Adrenal gland (tissue), 5 donors: ENCODE measurements at regions not wholly inside any gene's neighbourhood (a gene's known extent, or its start where the extent isn't known, plus 50 kb on each side); places are given as distances from the start of the nearest gene placed in this dataset.

Source experiments
- CTCF ChIP-seq, 6 experiments: fragments of 450-650 bp in 4 of 6; fragments of 200-600 bp in 2 of 6; sonication (generic) in 1 of 6; IDR thresholded peaks; 1 replicate in 5 of 6; 2 replicates in 1 of 6; pipeline versions ENCODE4 v1.5.1 to v1.8.0; 2016 to 2021; ENCODE audit warnings: antibody characterized with exemption in 6 of 6, mild to moderate bottlenecking in 2 of 6, moderate library complexity in 1 of 6
- POLR2A ChIP-seq, 2 donors: fragments of 450-650 bp; IDR thresholded peaks; one replicate each; pipeline ENCODE4 v1.6.1; 2017; ENCODE audit warnings: antibody characterized with exemption in 2 of 2, mild to moderate bottlenecking in 2 of 2, moderate library complexity in 1 of 2
- donor health status: DM: no; HTN: no; CAD: no.

GRCh38 chr9:110047232-110047954 is 160.6 kb downstream of the C9orf152 start:
- TF ChIP-seq CTCF (IDR thresholded peaks at IDR 0.05): no peak
- no peak for TF ChIP-seq POLR2A (IDR thresholded peaks at IDR 0.05)
